HG03103 (cell line): ENCODE measurements at regions not wholly inside any gene's neighbourhood (a gene's known extent, or its start where the extent isn't known, plus 50 kb on each side); places are given as distances from the start of the nearest gene placed in this dataset.
"Not testable (repeated sequence)": the region's sequence is repeated elsewhere in the genome, so short reads cannot be mapped to it uniquely, and the experiment has no call there.

Experiments
- ATAC-seq: cut with Tn5 transposase; IDR thresholded peaks from one replicate; pipeline ENCODE4 v1.9.1; 2021; ENCODE audit warnings: low read depth; ENCODE audit not compliant: unreplicated experiment

DNA sequence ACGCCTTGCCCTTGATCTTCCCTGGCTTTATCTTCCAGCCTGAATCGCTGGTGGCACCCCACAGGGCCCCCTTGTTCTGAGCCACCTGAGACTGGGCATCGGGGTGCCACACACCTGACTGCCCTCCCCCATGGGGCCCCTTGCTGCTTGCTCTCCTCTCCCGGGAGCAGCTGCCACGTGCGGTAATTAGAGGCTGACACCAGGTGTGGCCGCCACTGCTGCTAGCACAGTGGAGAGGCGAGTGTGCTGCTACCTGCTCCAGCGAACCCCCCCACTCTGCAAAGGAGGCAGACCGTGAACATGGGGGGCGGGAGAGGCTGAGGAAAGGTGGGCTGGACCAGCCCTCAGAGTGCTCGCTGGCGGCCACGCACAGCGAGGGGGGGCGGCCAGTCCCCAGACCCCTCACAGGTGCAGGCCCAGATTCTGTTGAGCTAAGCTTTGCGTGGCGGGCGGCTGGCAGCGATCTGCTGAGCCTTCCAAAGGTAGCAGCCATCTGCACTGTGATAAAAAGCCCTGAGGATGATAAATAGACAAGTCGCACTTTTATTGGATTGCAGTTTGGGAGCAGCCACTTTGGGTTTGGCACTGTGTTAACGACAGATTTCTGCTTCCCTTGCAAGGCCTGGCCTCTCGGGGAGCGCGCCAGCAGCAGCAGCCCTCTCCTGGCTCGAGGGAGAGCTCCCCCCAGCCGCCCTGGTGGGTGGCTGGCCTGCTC, 167.9 kb upstream of the GSE1 start:
- ATAC-seq, result no peak

- no peak for ATAC-seq
Measured at GRCh38 chr16:85445779-85446222, 167.3 kb upstream of the GSE1 start.

- no peak for ATAC-seq
Measured at GRCh38 chr16:85446951-85447692, 166.0 kb upstream of the GSE1 start.

GRCh38 chr16:85447693-85448313, 165.3 kb upstream of the GSE1 start:
- no peak for ATAC-seq

DNA sequence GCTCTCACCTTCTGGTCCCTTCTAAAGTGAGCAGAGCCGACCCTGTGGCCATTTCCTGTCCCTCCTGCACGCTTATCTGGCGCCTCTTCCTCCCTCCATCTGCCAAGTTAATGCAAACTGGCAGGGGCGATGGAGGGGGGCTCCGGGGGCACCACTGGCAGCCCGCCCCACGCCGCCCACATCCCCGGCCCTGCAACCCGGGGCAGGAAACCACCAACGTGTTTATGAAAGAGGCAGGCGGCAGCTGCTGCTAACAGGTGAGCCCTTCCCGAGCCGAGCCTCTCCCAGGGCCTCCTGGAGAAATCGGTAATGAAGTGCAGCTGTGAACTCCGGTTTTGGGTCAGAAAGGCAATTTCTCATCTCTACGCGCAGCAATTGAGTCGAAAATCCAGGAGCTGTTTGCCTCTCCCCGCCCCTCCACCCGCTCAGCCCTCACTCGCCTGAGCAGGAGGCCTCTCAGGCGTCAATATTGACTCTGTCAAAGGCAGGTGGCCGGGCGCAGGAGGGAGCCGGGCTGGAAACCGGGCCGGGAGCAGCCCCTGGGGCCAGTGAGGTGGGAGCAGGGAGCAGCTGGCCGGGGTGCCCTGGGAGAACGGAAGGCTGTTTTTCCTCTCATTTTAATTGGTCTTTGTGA, 164.4 kb upstream of the GSE1 start:
- no peak for ATAC-seq

DNA sequence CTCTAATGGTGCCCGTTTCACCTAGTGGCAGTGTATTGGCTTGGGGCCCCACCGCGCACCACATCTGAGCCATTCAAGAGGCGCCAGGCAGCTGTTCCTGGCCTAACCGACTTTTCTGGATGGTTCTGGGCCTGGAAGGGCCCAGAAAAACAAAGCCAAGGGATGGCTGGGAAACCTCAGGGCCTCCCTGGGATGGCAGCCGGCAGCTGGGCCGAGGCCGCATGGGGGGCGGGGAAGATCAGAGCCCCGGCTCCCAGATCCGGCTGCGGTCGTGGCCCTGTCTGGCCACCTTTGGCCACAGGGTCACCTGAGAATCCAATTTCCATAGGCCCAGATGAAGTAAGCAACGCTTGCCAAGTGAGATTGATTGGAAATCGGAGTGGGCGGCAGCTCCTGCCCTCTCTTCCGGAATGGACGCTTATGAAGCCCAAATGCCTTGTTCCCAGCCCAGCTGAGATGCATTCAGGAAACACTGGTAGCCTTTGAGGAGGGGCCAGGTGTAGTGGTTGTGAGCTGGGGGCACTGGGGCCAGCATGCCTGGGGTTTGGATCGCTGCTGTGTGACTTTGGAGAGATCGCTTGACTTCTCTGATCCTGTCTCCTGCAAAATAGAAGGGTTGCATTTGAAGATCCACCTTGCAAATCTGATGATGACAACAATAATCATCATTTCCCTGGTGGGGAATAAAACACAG, 163.8 kb upstream of the GSE1 start:
- no peak for ATAC-seq

DNA sequence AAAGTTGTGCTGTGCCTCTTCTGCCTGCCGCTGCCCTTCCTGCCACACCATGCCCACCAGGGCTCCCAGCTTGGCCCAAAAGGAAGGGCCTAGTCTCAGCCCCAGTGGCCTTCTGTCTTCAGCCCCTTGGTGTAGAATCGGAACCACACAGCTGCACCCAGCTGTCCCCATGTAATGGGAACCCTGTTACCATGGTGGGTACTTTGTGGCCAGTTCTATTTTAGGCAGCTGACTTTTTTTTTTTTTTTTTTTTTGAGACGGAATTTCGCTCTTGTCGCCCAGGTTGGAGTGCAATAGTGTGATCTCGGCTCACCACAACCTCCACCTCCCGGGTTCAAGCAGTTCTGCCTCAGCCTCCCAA, 163.3 kb upstream of the GSE1 start:
- no peak for ATAC-seq

DNA sequence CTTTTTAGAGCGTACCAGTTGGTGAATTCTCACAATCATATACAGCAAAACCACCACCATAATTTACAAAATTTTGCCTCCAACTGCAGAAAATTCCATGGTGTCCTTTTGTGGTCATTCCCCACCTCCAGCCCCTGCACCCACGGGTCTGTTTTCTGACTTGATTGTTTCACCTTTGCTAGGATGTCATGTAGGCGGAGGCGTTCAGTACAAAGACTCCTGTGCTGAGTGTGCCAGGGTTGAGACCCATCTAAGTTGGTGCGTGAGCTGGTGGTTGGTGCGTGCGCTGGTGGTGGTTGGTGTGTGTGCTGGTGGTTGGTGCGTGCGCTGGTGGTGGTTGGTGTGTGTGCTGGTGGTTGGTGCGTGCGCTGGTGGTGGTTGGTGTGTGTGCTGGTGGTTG, 162.0 kb upstream of the GSE1 start:
- not testable (repeated sequence) for ATAC-seq

GRCh38 chr16:85451641-85452363, 161.3 kb upstream of the GSE1 start:
- no peak for ATAC-seq

DNA sequence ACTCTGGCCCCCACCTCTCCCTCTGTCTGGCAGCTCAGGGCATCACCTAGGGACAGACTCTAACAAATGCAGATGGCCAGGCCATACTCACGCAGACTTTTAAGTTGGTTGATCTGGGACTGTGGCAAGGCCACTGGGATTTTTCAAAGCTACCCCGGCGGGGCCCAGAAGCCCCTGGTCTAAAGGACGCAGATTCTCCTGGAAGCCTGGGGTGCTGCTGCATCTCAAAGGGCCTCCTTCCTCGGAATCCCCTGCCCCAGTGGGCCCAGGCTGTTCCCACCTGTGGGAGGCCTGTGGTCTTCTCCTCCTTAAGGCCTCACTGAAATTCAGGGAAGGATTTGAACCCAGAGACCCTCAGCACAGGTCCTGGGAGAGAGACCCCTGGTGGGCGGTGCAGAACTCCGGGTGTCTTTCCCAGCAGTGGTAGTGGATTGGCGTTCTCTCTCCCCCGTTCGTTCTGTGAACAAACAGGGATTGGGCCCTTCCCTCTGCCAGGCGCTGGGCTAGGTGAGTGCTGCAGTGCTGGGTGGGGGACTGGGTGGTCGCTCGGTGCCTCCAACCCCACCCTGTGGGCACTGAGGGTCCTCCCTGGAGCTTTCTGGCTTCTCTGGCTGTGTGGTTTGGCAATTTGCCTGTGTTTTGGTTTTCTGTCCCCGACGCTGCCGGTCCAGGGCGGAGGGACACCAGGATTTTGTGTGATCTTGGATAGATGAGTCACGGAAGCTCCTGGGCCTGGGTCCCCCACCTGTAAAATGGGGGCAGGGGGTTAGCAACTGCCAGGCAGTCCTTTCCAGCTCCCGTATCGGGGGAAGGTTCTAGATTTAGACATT, 160.5 kb upstream of the GSE1 start:
- no peak for ATAC-seq

GRCh38 chr16:85453194-85453678, 159.9 kb upstream of the GSE1 start:
- no peak for ATAC-seq

GRCh38 chr16:85453703-85454102, 159.4 kb upstream of the GSE1 start:
- ATAC-seq, result no peak

GRCh38 chr16:85454171-85454872, 158.8 kb upstream of the GSE1 start:
- ATAC-seq, result no peak

DNA sequence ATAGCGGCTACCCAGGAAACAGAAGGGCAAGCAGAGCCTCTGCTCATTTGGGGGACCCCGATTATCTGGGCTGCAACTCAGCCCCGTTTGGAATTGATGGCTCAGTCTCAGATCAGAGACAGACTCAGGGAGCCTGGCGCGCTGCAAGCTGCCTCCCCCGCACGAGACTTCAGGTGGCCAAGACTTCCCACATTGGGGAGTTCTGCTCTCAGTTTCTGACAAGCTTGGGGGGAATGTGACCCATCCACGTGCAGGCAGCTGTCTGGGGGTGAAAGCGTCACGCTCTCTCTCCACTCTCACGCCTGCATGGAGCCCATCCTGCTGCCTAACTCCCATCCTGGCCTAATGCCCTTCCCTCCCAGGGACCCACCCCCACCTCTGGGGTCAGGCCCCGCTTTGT, 157.6 kb upstream of the GSE1 start:
- ATAC-seq, result no peak

DNA sequence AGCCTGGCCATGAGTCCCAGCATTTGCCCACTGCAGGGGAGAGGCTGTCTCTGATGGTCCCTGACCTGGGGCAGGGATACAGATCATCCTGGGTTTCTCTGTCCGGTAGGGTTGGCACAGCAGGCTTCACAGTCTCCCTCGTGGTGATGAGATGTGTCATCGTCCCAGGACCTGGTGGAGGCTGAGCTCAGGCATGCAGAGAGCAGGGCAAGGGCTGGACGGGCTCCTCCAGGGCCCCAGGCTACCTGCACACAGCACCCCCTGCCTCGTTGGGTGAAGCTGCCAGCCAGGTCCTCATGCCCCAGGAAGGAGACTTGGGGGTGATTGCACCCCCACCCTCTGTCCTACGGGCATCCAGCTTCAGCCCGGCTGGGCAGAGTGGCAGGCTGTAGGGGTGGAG, 155.8 kb upstream of the GSE1 start:
- no peak for ATAC-seq

DNA sequence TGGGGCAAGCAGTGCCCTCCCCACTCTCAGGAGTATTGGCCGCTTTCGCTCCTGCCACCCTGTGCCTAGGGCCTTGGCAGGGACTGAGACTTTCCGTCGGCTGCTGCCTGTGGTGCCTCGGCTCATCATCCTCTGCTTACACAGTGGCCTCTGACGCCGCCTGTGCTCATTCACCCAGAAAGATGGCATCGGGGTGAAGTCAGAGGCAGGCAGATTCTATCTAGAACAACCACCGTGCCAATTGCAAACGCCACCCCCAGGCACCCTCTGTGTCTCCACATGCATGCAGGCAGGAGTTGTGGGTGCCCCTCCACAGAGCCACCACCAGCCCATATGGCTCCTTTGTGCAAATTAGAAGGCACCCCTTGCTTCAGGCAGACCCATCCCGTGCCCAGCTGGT, 154.2 kb upstream of the GSE1 start:
- no peak for ATAC-seq

- no peak for ATAC-seq
Measured at GRCh38 chr16:85459529-85460251, 153.4 kb upstream of the GSE1 start.
